ENCODE measurements at regions not wholly inside any gene's neighbourhood (a gene's known extent, or its start where the extent isn't known, plus 50 kb on each side); places are given as distances from the start of the nearest gene placed in this dataset.
A peak's percentile ranks its signal among the peaks of the same experiment; 100 is the strongest.
"Not testable (repeated sequence)": the region's sequence is repeated elsewhere in the genome, so short reads cannot be mapped to it uniquely, and the experiment has no call there.

DNA sequence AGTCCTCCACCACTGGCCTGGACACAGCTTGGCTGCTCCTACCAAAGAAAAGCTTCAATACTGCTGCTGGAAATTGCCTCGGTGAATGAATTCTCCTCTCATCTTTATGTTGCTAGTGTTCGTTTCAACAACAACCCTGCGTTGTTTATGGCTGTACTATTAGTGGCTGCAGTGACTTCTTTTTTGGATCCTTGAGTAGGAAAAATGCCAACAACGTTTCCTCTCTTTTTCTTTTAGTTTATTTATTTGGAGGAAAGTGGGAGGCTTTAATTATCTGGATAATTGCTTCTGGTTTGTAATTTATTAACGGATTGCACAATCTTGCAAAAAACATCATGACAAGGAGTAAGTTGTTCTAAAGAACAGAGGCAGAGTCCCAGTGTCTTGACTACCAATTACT is 464.1 kb upstream of the TRAM1L1 start:
- no peak for DNase-seq (ENCODE audit: low read depth, low spot score)

DNA sequence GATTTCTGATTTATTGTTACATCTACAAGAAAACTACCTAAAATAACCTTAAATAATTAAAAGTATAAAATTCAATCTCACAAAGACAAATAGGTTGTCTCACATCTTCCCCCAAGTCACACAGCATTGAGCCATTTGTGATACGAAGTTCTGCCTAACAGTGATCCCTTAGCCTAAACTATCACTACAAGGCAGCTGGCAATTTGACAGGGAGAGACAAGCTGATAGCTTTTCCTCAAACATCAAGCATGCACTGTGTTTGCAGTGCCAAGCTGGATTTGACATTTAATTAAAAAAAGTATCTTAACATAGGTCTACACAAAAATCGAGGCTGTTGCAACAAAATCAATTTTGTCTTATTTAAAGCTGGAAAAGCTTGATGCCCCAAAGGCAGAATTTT is 464.7 kb upstream of the TRAM1L1 start:
- DNase-seq (ENCODE audit: low read depth, low spot score) = no peak

DNA sequence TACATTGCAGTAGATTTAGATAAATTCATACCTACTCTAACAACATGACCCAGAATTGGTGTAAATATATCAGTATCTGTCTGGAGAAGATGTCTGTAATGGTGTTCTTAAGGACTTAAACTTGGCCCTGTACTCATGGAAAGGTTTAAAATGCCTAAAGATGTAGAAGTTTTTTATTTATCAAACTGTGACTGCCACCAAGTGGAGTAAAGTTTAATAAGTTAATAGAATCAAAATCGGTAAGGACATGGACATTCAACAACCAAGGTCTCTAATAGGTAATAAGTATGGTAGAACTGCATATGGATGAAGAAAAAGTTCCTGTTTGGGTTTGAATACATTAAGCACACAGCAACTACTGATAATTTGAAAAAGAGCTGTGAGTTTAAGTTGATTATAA is 474.0 kb upstream of the NDST3 start:
- DNase-seq (ENCODE audit: low read depth, low spot score) = no peak

GRCh38 chr4:117574085-117574484 is 460.2 kb upstream of the NDST3 start:
- no peak for DNase-seq (ENCODE audit: low read depth, low spot score)

DNA sequence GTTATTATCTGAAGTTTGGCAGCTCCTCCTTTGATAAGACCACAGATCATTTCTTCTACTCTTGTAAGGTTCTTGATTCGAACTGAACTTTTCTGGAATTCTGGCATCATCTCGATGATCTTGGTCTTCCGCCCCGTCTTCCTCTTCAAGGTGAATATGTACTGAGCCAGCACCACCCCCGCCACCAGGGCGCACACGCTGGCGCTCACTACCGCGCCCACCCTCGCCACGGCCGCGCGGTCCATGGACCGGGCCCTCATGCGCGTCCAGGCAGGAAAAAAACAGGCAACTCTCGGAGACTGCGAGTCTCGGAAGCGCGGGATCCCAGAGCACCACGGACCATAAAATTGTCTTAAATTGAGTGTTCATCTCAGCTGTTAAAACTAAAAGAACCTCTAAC is 458.4 kb upstream of the NDST3 start:
- DNase-seq (ENCODE audit: low read depth, low spot score) = no peak

DNA sequence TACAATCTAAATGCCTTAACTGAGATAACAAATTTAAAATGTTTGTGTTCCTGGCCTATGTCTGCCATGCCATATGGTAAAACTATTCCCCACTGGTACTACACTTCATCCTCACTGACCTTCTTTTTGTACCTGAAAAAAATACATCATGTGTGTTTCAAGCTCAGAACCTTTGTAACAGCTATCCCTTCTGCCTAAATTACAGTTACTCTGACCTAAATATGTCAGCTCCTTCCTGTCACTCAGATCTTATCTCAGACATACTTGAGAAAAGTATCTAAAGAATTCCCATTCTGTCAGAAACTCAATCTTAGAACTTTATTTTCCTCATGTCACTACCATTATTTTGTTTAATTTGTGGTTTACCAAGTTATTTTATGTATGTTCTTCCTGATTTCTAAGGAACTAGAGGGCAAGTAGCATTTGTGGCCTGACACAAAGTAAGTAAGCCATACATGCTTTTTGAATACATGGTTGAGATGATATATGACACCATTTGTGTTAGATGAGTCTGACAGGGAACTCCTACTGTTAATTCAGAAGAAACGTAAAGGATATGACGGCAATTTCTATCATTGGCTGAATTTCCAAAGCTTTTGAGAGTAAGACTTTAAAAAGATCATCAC is 456.5 kb upstream of the NDST3 start:
- DNase-seq (ENCODE audit: low read depth, low spot score) = no peak

- no peak for DNase-seq (ENCODE audit: low read depth, low spot score)
Measured at GRCh38 chr4:117588771-117589170, 445.5 kb upstream of the NDST3 start.

- DNase-seq (ENCODE audit: low read depth, low spot score) = no peak
Measured at GRCh38 chr4:117596917-117597480, 437.3 kb upstream of the NDST3 start.

DNA sequence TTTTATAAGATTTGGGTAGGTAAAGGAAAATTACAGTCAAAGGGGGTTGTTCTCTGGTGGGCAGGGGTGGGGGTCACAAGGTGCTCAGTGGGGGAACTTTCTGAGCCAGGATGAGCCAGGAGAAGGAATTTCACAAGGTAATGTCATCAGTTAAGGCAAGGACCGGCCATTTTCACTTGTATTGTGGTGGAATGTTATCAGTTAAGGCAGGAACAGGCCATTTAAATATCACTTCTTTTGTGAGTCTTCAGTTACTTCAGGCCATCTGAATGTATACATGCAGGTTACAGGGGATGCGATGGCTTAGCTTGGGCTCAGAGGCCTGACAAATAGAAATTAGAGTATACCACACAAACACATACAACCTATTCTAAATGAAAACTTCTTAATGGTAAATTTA is 434.9 kb upstream of the NDST3 start:
- not testable (repeated sequence) for DNase-seq (ENCODE audit: low read depth, low spot score)

- DNase-seq (ENCODE audit: low read depth, low spot score) = peak; percentile 25
Measured at GRCh38 chr4:117600936-117601335, 433.4 kb upstream of the NDST3 start.

DNA sequence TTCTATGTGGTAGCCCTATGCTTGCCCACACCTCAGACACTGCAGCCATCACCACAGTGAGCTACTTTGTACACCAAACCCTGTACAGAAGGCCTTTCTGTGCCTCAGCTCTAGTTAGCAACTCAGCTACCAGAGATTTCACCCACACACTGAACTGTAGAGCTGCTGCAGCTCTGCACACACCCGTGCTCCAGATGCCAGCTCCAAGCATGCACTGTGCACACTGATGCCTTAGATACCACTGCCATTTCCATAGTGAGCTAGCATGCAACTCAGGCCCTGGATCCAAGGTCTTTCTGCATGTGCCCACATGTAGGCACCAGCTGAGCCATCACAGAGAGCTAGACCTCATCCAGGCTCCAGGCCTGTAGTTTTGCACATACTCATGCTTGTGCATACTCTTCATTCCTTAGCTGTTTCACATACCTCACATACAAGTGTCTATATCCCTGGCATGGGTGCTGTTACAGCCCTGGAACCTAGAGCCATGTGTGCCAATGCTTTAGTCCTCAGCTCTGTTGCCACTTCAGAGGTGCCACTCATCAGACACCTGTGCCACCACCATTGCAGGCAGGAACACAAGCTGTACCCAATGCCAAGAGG is 423.5 kb upstream of the NDST3 start:
- no peak for DNase-seq (ENCODE audit: low read depth, low spot score)

DNA sequence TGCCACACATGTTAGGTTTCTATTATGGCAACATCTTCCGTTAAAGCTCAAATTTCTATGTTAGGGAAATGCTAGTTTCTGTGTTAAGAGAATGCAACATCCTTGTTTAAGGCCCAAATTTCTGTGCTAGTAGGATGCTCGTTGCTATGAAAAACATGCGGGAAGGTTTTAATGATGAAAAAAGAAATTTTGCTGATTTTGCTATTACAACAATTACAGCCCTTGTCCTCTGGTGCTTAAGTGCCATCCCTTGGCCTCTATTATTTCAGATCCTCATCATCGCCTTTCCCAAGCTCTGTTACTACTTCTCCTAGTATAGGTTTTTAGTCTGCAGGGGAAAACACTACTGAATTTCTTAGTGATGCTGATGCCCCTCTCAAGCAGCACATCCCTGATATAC is 412.6 kb upstream of the NDST3 start:
- no peak for DNase-seq (ENCODE audit: low read depth, low spot score)

- DNase-seq (ENCODE audit: low read depth, low spot score) = no peak
Measured at GRCh38 chr4:117623326-117623725, 411.0 kb upstream of the NDST3 start.

DNA sequence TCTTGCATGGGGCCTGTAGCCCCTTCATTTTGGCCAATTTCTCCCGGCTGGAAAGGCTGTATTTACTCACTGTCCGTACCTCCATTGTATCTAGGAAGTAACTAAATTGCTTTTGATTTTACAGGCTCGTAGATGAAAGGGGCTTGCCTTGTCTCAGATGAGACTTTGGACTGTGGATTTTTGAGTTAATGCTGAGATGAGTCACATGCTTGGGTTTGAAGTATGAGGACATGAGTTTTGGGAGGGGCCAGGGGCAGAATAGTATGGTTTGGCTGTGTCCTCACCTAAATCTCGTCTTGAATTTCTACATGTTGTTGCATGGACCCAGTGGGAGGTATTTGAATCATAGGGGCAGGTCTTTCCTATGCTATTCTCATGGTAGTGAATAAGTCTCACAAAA is 407.6 kb upstream of the NDST3 start:
- DNase-seq (ENCODE audit: low read depth, low spot score) = no peak

DNA sequence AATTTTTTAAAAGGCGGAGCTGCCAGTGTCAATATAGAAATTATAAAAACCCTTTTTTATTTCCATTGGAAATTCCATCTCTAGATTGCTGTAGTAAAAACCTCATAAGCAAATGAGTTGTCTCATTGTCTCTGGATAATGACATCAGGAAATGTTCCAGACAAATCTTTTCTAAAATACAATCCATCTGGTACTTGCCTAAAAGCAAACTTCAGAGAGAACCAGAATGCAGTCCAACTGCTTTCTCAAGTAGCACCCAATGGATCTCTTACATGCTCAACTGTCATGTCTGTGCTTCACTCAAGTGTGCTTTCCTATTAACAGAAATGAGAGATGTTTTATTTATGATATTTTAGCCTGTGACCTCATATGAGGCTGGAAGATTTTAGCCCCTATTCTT is 399.6 kb upstream of the NDST3 start:
- DNase-seq (ENCODE audit: low read depth, low spot score) = no peak

- no peak for DNase-seq (ENCODE audit: low read depth, low spot score)
Measured at GRCh38 chr4:117637347-117637746, 396.9 kb upstream of the NDST3 start.

DNA sequence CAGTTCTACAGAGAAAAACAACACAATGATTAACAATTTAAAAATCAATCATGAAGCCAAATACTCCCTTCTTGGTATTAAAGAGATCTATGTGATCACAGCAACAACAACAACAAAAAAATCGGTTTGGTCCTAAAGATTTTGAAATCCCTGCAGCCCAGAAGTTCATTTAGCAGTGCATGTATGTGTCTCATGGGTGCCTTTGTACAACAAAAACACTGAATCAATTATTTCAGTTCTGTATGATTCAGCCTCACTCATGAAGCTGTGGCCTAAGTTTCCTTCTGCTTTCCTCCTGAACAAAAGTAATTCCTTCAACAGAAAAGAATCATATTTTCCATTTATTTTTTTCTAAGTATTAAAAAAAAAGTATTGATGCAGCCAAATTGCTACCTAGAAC is 393.4 kb upstream of the NDST3 start:
- no peak for DNase-seq (ENCODE audit: low read depth, low spot score)

DNA sequence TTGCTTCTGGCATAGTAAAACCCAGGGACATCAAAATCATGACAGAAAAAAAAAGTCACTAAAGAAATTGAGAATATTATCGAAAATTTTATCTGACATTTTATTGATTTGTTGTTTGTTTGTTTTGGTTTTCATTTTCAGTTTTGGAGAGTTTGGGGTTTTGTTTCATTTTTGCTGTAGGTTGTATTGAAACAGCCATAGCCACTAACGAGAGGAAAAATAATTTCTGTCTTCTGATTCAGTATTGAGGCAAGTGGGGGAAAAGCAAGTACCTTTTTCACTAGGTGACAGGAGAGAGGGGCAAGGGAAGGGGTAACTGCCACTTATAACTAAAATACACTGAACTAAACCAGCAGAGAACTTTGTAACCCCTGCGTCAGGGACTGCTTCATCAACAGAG is 392.8 kb upstream of the NDST3 start:
- peak; percentile 8 for DNase-seq (ENCODE audit: low read depth, low spot score)

DNA sequence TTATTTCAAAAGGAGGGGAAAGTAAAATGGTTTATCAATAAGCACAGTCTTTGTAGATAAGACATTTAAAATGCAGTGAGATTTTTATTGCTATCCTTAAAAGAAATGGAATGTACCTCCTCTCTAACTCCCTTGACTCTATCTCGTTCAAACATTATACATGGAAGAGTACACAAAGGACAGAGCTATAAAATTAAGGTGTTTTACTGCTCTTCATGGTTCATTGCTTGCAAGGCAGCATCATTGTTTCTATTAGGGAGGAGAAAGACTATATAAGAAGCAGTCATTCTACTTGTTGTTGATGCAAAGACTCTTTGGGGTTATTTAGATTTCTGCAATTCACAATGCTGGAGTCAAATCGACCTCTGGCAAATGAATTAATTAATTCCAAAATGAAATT is 380.2 kb upstream of the NDST3 start:
- DNase-seq (ENCODE audit: low read depth, low spot score) = no peak

GRCh38 chr4:117660668-117661067 is 373.6 kb upstream of the NDST3 start:
- DNase-seq (ENCODE audit: low read depth, low spot score) = no peak

DNA sequence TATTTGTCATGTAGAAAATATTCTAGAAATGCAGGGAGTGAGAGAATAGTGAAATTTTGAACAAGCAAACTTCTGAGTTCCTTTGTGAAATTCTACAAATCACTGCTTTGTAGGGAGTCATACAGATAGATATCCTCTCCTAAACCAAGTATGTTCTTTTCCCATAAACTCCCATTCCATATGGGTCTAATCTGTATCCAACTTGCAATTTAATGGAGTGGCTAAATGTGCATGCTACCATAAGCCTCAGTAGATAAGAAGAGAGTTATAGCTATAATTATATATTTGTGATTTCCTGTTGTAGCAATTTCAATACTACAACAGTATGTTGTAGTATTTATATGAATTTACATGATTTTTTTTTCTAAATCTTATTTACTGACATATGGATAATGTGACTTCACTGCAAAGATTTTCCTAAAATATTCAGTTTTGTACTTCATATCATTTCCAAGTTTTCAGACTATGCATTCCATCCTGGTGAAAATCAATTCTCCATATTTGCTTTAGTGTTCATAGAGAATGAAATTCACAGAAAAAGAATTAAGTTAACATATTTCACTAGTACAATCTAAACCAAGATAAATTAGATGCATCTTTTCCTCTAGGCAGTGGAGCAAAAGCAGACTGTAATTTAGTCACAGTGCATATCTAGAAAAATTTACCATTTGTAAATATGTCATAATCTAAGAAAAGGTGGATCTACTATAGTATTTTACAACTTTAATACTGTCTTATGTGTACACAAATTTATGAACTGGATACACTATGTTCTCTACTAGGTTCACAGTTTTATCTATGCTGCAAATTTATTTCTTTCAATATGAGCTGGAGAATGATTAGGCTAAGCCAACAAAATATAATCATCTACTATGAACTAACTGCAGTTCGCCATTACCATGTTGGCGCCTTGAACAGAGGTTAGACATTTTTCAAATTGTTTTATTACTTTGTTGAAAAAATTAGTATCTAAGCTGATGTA is 372.9 kb upstream of the NDST3 start:
- DNase-seq (ENCODE audit: low read depth, low spot score) = no peak

DNA sequence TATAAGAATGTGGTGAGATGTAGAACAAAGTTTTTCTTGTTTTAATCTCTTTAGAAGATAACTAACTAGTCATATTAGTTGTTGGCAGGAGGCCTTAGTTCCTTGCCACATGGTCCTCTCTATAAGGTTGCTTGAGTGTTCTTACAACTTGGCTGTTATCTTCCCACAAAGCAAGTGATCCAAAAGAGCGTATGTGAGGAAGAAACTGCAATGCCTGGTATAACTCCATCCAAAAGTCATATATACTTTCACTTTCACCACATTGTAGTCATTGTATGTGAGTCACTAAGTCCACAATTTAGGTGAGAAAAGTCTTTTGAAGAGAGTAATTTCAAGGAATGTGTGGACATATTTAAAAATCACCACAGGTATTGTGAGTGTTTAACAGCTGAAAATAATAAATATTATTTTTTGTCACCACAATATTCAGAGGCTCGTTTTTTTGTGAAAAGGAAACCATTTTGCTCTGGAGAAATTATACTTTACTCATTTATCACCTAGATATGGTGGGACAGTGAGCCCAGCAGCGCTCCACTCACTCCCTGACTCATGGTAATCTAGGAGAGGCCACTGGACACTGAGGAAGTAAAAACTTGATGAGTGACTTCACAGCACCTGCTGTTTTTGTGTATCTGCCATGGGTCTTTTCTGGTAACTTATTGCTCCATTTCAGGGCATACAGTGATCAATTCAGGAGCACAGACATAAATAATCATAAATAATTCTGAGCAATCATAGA is 369.4 kb upstream of the NDST3 start:
- DNase-seq (ENCODE audit: low read depth, low spot score) = no peak

All from ELF-1 (cell line).